Limb (tissue), 2 donors: ENCODE measurements at regions not wholly inside any gene's neighbourhood (a gene's known extent, or its start where the extent isn't known, plus 50 kb on each side); places are given as distances from the start of the nearest gene placed in this dataset.
A peak's percentile ranks its signal among the peaks of the same experiment; 100 is the strongest.

Experiments
- DNase-seq, 2 donors: peaks; one replicate each; pipeline ENCODE4 v3.0.0-alpha.2; 2016; ENCODE audit errors: extremely low spot score in 2 of 2

GRCh38 chr18:8944871-8945245 lies 157.6 kb upstream of the NDUFV2 start:
- DNase-seq: no peak

DNA sequence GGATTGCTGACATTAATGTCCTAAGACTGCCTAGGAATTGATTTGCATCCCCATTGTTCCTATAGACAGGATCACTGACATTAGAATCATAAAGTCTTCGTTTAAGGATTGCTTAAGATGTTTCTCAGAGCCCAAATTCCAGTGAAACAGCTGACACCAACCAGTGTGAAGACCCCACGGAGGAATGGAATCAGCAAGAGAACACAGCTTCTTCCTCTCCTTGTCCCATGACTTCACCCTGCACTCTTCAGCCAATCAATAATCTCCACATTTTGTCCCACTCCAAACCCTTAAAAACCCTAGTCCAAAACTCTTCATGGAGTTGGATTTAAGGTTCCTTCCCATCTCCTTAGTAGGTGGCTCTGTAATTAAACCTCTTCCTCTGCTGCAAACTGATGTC lies 157.0 kb upstream of the NDUFV2 start:
- no peak for DNase-seq

- no peak for DNase-seq
These were observed 156.2 kb upstream of the NDUFV2 start for GRCh38 chr18:8946066-8946838.

DNA sequence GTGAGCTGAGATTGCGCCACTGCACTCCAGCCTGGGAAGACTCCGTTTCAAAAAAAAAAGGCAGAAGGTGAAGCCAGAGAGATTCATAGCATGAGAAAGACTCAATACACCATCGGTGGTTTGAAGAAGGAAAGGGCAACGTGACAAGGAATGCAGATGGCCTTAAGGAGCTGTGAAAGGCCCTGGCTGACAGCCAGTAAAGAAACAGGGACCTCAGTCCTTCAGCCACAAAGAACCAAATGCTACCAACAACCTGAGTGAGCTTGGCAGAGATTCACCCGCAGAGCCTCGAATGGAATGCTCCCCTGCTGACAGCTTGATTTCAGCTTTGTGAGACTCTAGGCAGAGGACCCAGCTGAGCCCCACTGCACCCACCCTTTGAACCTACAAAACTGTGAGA lies 154.9 kb upstream of the NDUFV2 start:
- no peak for DNase-seq

DNA sequence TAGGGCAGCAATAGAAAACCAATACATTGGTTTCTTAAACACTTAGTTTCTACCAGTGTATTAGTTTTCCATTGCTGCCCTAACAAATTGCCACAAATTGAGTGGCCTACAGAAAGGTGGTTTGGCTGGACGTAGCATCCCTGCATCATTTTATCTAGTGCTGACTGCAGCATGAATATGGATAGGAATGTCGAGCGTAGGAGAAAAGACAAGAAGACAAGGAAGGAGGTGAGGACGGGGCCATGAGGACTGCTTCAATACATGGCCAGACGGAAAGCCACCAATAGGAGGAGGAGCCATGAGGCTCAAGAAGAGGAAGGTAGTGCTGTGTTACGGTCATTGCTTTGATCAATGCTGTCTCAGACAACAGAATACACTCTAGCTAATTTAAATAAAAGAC lies 154.5 kb upstream of the NDUFV2 start:
- no peak for DNase-seq

- DNase-seq: no peak
These were observed 153.9 kb upstream of the NDUFV2 start for GRCh38 chr18:8948471-8949149.

GRCh38 chr18:8949206-8949605 lies 153.3 kb upstream of the NDUFV2 start:
- peak in 1 of 2 donors; percentile 39 for DNase-seq

- DNase-seq: no peak
These were observed 151.0 kb upstream of the NDUFV2 start for GRCh38 chr18:8951491-8951890.

- DNase-seq: no peak
These were observed 150.3 kb upstream of the NDUFV2 start for GRCh38 chr18:8952174-8952573.

DNA sequence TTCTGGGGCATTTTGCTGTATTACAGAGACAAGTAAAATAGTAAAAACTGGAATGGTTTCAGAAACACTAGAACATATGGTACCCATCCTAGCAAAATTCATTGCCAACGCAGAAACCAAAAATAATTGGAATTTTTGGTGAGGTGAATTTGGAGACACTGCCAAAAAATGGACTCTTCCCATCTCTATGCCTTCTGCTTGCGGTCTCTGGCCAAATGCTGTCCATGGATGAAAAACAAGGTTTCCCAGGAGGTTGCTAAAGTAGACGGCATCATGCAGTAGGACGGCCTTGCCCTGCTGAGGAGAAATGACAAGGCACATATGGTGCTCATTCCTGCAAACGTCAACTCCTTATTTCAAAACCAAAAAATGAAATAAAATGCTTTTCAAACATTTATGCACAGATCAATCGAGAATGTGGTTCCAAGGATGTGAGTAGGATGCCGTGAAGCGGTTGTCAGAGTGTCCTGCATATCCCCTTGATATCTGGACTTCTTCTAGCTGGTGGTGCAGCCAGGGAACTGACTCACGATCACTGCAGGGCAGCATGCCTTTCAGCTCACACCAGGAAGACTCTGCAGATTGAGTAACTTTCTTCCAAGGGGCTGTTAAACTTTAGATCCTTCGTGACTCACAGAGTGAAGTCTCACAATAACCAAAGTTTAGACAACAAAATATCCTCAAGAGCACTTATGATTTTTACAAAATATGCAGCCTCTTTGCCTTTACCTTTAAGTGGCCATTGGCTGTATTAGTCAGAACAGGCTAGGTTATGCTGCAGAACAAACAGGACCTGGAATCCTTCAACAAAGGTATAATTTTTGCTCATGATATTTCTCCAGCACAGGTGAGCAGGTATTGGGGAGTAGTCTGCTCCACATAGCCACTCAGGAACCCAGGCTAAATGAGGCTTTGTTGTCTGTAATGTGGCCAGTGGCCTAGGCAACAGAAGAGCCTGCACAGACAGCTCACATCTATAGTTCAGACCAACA lies 149.4 kb upstream of the NDUFV2 start:
- DNase-seq: no peak

GRCh38 chr18:8957731-8958130 lies 144.8 kb upstream of the NDUFV2 start:
- no peak for DNase-seq

DNA sequence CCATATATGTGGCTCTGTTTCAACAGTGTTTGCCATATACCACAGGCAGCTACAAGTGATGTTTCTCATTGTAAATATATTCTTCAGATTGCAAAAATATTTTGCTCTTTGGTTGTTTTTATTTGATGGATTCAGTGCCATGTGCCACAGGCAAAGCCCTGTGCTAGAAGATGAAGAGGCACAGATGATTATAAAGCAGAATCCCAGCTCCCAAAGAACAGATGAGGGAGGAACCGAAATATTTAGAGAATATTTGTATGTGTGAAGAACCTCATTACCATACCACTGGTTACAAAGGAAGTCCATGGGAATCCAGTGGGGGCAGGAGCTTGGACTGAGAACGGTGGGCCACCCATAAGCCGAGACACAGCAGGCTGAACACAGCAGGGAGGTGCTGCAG lies 143.8 kb upstream of the NDUFV2 start:
- DNase-seq: no peak

GRCh38 chr18:8959551-8960135 lies 142.9 kb upstream of the NDUFV2 start:
- DNase-seq: no peak

DNA sequence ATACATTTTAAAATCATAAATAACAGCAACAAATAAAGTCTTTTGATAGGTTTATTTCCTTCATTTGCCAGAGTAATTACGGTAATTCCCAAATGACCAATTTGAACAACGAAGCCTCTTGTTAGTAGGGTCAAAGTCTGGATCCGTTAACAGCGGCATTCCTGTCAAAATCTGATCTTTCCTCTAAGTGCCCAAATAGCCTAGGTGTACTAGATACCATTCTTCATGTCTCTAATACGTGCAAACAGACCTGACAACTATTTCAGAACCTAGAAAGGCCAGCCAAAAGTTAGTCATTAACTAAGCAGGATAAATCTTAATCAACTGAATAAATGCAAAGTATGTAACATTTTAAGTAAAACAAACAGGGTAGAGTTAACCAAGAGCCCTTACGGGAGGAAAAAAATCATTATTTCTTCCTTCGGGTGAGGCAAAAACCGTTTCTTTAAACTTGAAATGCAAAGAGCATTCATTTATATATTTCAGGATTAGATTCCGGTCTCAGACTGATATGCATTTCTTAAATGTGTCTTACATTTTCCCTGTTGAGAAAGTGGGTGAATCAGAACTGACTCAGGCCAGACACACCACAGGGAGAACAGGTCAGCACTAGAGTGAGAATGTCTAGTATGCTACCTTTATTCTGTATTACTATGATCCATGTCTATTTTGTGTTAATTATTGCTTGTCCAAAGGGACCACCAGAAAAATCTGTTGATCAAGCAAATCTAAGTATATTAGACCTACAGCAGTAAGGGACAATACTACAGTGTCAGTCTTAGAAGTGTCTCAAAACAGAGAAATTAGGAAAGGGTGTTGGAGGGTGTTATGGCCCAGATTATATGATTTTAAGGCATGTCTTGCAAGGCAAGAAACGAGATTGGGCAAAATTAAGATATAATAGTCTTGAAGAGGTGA lies 141.5 kb upstream of the NDUFV2 start:
- no peak for DNase-seq

GRCh38 chr18:8962192-8962779 lies 140.2 kb upstream of the NDUFV2 start:
- DNase-seq: no peak

- DNase-seq: no peak
These were observed 139.5 kb upstream of the NDUFV2 start for GRCh38 chr18:8962855-8963635.

GRCh38 chr18:8963876-8964275 lies 138.6 kb upstream of the NDUFV2 start:
- DNase-seq: no peak

GRCh38 chr18:8965398-8965797 lies 137.1 kb upstream of the NDUFV2 start:
- DNase-seq: no peak

DNA sequence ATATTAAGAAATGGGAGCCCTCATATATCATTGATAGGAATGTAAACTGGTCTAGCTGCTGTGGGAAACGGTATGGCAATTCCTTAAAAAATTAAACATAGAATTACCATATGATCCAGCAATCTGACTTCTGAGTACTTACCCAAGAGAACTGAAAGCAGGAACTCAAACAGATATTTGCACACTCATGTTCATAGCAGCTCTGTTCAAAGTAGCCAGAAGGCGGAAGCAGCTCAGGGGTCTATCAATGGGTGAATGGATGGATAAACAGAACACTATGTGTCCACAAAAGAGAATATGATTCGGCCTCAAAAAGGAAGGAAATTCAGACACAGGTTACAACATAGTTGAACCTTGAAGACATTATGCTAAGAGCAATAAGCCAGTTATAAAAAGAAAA lies 135.7 kb upstream of the NDUFV2 start:
- no peak for DNase-seq
